OCI-LY3 (cell line): ENCODE measurements at regions not wholly inside any gene's neighbourhood (a gene's known extent, or its start where the extent isn't known, plus 50 kb on each side); places are given as distances from the start of the nearest gene placed in this dataset.

Experiments used
- CTCF ChIP-seq: fragments of 200-600, 300-600 bp; sonication (generic); IDR thresholded peaks from 2 replicates; pipeline ENCODE4 v1.5.1; 2014; ENCODE audit warnings: antibody characterized with exemption, low read length, low read depth
- EZH2phosphoT487 ChIP-seq: fragments of 200-600 bp; shearing (Covaris generic); IDR thresholded peaks from 2 replicates; pipeline ENCODE4 v1.6.1; 2018; ENCODE audit warnings: antibody characterized with exemption, mixed run types, low read depth

- TF ChIP-seq CTCF (no peak), EZH2phosphoT487 (no peak)
Observed at GRCh38 chr21:19120591-19120990, 717.0 kb upstream of the TMPRSS15 start.
